GM20000 (cell line): ENCODE measurements at regions not wholly inside any gene's neighbourhood (a gene's known extent, or its start where the extent isn't known, plus 50 kb on each side); places are given as distances from the start of the nearest gene placed in this dataset.

ENCODE experiments used
- DNase-seq: peaks from one replicate; pipeline ENCODE4 v3.0.0; 2012; ENCODE audit warnings: low spot score
- TF ChIP-seq, protein P1 (sequence below): IDR thresholded peaks from 2 replicates; pipeline ENCODE4 v1.5.1; 2012; ENCODE audit warnings: mild to moderate bottlenecking, control low read depth; ENCODE audit errors: extremely low read depth, missing control alignments

DNA sequence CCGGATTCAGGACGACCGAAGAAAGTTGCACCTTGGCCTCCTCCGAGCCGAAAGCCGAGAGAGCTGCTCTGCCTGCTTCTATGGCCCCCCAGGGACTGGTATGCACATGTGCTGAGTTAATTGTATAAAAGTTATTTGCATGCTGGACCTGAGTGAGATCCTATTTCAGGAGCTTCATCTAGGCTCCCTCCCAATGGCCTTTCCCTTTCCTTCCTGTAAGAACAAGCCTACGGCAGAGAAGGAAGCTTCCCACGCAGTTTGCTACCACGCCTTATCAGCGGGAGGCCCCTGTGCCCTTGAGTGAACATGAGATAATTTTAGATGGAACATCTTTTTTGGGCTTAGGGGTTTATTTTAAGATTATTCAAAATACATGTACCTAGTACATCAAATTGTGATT, 65.9 kb downstream of the RIN2 start:
- no peak for DNase-seq
- TF ChIP-seq, protein P1, sequence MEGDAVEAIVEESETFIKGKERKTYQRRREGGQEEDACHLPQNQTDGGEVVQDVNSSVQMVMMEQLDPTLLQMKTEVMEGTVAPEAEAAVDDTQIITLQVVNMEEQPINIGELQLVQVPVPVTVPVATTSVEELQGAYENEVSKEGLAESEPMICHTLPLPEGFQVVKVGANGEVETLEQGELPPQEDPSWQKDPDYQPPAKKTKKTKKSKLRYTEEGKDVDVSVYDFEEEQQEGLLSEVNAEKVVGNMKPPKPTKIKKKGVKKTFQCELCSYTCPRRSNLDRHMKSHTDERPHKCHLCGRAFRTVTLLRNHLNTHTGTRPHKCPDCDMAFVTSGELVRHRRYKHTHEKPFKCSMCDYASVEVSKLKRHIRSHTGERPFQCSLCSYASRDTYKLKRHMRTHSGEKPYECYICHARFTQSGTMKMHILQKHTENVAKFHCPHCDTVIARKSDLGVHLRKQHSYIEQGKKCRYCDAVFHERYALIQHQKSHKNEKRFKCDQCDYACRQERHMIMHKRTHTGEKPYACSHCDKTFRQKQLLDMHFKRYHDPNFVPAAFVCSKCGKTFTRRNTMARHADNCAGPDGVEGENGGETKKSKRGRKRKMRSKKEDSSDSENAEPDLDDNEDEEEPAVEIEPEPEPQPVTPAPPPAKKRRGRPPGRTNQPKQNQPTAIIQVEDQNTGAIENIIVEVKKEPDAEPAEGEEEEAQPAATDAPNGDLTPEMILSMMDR: no peak

DNA sequence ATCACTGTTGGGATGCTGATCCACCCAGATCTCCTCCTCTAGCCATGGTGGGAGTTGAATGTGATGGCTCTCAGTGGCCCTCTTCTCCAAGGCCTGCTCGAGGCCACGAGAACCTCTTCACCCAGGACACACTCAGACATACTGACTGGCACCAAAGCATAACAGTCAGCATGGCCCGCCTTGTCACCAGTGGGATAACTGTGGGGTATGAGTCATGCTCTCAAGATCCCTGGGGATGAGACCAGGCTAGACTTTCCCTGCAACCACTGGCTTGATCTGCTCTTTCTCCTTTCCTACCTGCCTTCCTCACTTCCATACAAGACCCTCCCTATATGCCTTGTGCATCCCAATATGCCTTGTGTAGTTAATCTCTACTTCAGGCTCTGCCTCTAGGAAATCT, 66.8 kb downstream of the RIN2 start:
- TF ChIP-seq, protein P1: no peak
- DNase-seq: no peak

DNA sequence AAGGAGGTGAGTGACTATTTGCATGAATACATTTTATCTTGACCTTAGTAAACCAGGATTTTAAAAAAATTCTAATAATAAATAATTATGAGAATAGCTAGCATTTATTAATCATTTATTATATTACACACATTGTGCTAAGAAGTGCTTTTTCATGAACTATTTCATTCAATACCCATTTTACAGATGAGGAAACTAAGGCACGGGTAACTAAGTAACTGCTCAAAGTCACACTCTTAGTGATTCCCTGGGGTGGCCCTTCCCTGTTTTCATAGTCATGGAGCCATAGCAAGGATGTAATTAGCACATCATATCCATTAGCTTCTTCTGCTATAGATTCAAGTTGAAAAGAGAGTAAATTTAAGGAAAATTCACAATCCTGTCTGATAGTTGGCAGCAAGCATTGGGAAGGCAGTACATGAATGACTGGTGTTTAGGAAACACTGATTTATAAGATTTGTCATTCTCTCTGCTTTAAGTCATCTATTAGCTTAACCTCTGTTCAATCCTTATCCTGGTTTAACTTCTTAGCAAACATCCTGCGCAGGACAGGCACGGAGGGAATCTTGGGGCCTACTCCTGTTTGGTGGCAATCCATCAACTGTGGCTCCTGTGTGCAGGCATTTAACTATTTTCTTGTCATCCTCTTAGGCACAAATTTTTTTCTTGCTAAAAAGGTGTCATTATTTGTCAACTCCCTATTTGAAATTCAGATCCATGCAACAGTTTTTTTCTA, 68.3 kb downstream of the RIN2 start:
- TF ChIP-seq, protein P1: no peak
- no peak for DNase-seq

DNA sequence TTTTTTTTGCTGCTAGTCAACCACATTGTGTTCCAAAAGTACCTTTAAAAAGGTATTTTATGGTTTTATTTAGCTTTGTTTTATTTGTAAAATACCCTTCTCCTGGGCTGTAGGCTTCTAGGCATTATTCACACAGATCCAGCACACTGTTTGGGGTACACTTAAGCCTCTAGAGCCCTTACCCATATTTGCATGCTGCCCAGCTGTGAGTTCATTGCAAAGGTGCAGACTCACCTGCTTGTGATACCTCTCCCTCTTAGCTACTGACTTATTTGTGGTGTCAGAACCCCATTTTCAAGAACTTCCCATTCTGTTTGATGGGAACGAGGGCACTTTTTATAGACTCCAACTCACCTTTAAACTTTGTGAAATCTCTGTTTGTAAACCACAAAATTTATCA, 69.8 kb downstream of the RIN2 start:
- TF ChIP-seq, protein P1: no peak
- no peak for DNase-seq

DNA sequence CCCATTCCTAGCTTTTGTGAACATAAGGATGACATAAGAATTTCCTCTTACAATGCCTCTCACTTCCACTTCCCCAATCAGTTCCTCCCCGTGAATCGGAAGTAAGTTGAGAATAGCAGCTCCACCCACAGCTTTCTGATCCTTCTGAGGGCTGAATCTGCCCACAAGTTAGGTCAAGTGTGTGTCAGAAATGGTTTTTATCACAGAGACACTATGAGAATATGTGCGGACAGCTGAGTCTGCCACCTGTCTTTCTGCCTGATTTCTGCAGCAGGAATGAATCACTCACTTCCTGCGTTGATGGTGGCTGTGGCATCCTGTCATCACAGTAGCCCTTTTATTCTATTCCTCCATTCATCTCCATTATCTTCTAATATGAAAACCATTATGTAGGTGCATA, 70.2 kb downstream of the RIN2 start:
- peak; percentile 64 for DNase-seq

DNA sequence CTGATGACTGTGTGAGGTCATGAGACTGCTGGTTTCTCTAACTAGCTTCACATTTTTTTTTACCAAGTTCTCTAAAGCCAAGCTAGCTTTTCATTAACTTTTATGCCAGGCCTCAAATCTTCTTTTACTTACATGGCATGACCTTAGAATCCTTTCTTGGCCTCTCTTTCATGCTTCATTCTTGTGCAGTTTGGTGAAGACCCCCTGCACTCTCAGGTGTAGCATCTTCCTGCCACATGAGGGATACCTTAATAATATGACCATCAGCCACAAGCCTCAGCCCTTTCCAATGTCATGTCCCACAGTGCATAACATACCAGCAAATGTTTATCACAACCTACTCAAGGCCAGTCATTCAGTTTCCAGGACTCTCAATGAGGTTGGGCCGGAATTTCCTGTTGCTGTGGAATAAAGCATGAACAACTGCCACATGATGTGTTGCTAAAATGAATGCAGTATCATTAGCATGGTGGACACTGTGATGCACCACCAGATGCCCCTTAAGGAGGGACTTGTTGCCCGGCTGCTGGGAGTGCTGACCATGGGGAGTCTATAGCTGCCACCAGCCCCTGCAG, 72.2 kb downstream of the RIN2 start:
- TF ChIP-seq, protein P1: no peak
- DNase-seq: no peak

More for the DNA sequence above, 70.2 kb downstream of the RIN2 start:
- TF ChIP-seq, protein P1: peak; percentile 4

DNA sequence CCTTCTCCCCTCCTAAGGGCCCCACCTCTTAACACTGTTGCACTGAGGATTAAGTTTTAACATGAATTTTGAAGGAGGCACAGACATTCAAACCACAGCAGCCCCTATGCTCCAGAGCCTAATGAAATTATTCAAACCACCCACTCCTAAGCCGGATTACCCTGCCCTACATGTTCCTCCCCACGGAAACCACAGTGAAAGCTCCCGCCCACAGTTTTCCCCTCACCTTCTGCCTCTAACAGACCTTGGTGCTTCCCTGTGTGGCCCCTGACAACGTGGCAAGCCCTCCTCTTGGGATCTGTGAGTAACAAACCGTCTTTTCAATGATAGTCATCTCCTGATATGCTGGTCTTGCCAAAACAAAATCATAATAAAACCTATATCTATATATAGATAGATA, 74.8 kb downstream of the RIN2 start:
- TF ChIP-seq, protein P1: no peak

More for the DNA sequence above, 74.8 kb downstream of the RIN2 start:
- no peak for DNase-seq
